GM21526 (cell line): ENCODE measurements at regions not wholly inside any gene's neighbourhood (a gene's known extent, or its start where the extent isn't known, plus 50 kb on each side); places are given as distances from the start of the nearest gene placed in this dataset.
"Not testable (repeated sequence)": the region's sequence is repeated elsewhere in the genome, so short reads cannot be mapped to it uniquely, and the experiment has no call there.

Experiments
- ATAC-seq: cut with Tn5 transposase; IDR thresholded peaks from one replicate; pipeline ENCODE4 v1.9.1; 2021; ENCODE audit warnings: moderate library complexity; ENCODE audit not compliant: unreplicated experiment, low FRiP score

GRCh38 chr5:53399926-53400697 is 80.3 kb upstream of the FST start:
- ATAC-seq = no peak

DNA sequence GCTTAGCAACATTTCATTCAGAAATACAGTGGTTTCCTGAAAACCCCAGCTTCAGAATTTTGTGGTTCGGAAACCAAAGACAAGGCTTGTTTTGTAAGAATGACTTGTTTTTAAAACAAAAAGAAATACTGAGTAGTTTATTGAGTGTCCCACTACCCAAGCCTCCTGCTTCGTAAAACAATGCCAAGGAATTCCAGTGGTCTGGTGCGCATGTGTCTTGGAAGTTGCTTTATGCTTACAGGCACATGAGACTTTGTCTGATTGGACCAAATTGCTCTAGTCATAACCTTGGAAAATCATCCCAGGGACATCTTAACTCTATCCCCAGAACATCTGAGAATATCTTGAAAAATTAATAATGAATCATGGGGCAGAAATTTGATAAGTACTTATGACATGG is 77.1 kb upstream of the FST start:
- no peak for ATAC-seq

GRCh38 chr5:53403758-53404157 is 76.7 kb upstream of the FST start:
- no peak for ATAC-seq

- ATAC-seq = no peak
Measured at GRCh38 chr5:53405396-53405795, 75.0 kb upstream of the FST start.

DNA sequence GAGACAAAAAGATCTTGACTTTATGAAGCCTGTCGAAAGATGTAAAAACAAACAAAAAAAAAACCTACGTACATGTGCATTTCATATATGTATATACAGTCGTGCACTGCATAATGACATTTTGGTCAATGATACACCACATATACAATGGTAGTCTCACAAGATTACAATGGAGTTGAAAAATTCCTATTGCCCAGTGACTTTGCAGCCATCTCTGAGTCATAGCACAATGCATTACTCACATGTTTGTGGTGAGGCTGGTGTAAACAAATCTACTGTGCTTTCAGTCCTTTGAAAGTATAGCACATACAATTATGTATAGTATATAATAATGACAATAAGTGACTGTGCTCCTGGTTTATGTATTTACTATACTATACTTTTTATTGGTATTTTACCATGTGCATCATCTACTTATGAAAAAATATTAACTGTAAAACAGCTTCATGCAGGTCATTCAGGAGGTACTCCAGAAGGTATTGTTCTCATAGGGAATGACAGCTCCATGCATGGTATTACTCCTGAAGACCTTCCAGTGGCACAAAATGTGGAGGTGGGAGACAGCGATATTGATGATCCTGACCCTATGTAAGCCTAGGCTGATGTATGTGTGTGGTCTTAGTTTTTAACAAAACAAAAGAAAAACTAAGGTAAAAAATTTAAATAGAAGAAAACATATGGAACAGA is 73.7 kb upstream of the FST start:
- no peak for ATAC-seq

DNA sequence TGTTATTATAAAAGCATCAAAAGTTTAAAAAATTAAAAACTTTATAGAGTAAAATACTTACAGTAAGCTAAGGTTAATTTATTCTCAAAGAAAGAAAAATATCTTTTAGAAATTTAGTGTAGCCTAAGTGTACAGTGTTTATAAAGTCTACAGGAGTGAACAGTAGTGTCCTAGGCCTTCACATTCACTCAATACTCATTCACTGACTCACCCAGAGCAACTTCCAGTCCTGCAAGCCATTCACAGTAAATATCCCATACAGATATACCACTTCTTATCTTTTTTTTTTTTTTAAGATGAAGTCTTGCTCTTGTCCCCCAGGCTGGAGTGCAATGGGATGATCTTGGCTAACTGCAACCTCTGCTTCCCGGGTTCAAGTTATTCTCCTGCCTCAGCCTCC is 73.1 kb upstream of the FST start:
- ATAC-seq = no peak

DNA sequence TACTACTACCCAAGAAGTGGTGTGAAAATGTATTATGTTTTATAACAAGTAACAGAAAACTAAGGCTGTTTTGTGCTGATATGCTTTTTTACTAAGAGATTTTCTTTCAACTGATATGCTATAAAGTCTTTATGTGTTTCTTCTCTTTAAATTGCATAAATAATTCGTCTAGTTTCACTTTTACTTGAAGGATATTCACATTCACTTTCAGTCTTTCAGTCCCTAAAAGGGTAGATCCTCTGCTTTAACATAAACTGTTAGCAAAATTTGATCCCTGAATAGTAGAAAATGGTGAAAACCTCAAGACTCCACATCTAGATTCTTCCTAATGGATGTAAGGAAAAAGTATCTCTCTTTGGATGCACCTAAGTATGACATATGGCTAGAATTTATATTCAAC is 69.0 kb upstream of the FST start:
- no peak for ATAC-seq

DNA sequence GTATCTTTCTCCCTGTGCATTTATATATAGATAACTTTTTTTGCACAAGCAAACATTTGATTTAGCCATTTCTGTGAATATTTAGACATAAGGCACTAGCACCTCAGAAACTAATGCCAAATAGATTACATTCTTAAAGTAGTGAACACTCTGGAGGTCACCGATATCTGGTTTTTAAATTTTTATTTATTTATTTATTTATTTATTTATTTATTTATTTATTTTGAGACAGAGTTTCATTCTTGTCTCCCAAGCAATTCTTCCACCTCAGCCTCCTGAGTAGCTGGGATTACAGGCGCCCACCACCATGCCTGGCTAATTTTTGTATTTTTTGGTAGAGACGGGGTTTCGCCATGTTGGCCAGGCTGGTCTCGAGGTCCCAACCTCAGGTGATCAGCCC is 67.9 kb upstream of the FST start:
- not testable (repeated sequence) for ATAC-seq

DNA sequence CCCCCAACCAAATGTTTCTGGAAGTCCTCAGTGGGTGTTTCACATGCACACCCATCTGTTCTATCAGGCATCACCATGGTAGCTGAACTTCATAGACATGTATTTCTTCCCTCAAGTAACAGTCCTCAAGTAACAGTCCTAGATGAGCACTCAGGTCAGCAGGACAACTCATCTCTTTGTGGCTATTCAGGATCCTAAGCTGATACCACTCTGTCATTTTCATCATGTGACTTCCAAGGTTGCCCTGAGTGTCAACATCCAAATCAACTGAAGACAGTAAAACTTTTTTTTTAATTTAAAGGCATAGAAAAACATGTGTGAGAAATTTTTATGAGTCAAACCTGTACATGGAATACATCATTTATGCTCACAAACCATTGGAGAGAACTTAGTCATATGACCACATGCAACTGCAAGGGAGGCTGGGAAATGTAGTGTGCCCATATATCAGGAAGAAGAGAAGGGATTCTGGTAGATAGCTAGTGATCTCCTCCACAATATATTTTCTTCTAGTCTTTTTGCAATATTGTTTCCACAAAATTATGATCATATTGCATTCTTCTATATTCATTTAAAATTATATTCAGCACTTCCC is 64.2 kb upstream of the FST start:
- no peak for ATAC-seq

DNA sequence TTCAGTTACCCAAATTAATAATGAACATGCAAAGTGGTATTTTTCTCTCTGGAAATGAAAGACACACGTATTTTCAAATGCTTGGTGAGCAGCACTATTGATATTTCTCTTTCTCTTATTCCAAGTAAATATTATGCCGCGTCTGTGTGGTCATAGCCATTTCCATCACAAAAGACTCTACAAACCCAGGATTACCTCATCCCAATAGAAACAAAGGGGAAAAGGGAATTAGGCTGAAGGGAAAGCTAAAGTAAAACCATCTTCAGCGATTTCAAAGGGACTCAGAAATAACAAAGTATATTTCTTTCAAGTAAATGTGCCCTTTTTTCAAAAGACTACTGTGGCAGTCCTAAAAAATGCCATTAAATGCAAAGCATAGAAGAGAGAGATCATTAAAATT is 62.0 kb upstream of the FST start:
- ATAC-seq = no peak

DNA sequence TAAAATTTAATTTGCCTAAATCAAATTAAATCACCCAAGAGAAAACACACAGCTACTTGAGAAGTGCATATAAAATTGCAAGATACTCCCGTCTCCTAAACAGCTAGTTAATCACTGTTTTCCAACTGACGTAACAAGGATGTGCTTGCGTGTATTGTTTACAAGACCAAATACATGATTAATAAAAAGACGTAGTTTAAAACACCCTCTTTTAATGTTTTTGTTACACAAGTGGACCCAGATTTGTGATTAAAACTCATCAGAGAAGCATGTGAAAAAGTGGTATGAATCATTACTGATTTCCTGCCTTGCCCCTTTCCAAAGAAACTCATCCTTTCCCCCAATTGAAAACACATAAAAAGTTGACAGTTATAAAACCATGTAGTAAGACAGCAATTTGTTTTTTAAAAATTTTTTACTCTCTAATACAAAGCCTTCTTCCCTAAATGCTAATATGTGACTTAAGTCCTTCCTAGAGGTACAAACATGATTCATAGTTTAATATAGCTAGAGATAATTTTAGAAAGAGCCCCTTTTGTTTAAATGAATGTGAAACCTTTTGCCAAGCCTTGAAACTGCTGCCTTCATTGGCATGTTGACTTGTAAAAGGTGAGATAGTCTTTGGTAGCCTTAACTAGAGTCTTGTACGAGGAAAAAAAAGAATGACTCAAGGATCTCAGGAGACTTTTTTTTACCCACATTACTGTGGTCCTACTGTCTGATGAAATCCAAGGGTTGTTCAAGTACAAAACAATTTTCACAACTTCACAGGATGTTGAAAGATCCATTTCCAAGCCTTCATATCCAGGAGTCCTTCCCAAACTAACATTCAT is 61.4 kb upstream of the FST start:
- no peak for ATAC-seq

- no peak for ATAC-seq
Measured at GRCh38 chr5:53422539-53422938, 57.9 kb upstream of the FST start.

DNA sequence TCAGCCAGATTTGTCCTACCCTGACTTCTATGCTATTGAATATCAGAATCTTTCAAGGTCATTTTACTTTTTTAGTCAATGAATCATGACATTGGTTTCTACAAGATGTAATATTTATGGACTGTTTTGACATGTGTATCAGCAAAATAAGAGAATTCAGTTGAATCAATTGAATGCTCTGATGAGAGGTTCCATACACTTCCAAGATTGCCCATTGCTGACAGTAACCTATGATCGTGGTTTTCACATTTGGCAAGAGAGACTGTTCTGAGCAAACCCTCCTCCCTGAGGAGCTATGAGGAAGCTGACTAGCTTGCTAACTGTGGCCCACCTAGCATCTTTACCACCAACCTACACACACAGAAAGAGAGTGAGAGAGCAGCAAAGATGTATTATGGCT is 56.7 kb upstream of the FST start:
- ATAC-seq = no peak

- no peak for ATAC-seq
Measured at GRCh38 chr5:53424686-53425615, 55.5 kb upstream of the FST start.

- peak; percentile 56 for ATAC-seq
Measured at GRCh38 chr5:53425687-53426511, 54.5 kb upstream of the FST start.

- no peak for ATAC-seq
Measured at GRCh38 chr5:53426512-53426830, 54.0 kb upstream of the FST start.

- no peak for ATAC-seq
Measured at GRCh38 chr5:53426878-53427277, 53.6 kb upstream of the FST start.

- no peak for ATAC-seq
Measured at GRCh38 chr5:53427965-53428364, 52.5 kb upstream of the FST start.

- ATAC-seq = no peak
Measured at GRCh38 chr5:53429706-53430105, 50.7 kb upstream of the FST start.
